ENCODE measurements at regions not wholly inside any gene's neighbourhood (a gene's known extent, or its start where the extent isn't known, plus 50 kb on each side); places are given as distances from the start of the nearest gene placed in this dataset.

GRCh38 chr4:26110493-26110892 lies 196.5 kb downstream of the SMIM20 start:
- TF ChIP-seq CTCF (conservative IDR thresholded peaks at IDR 0.05) (no peak), EZH2 (IDR thresholded peaks at IDR 0.05; ENCODE audit: low read depth) (no peak)

Data from PC-9 (cell line).